Heart right ventricle (tissue), 16 donors: ENCODE measurements at regions not wholly inside any gene's neighbourhood (a gene's known extent, or its start where the extent isn't known, plus 50 kb on each side); places are given as distances from the start of the nearest gene placed in this dataset.

ENCODE experiments used
- ATAC-seq, 8 donors: fragments of 200-7000 bp; cut with Tn5 transposase; one replicate each; pipeline ENCODE4 v1.9.1; 2020; ENCODE audit warnings: mild to moderate bottlenecking in 8 of 8, moderate library complexity in 8 of 8, moderate number of reproducible peaks in 1 of 8
- DNase-seq, 2 donors: peaks; one replicate each; pipeline ENCODE4 v3.0.0-alpha.2; 2020
- H3K27ac ChIP-seq, 10 donors: fragments of 200-600 bp; sonication (generic) in 2 of 10; one replicate each; pipeline versions ENCODE4 v1.5.0 to v1.8.0; 2020 to 2022; ENCODE audit warnings: mild to moderate bottlenecking in 3 of 10
- H3K27me3 ChIP-seq, 7 donors: fragments of 200-600 bp; one replicate each; pipeline ENCODE4 v1.8.0; 2021 to 2022; ENCODE audit warnings: mild to moderate bottlenecking in 2 of 7
- H3K36me3 ChIP-seq, 9 donors: fragments of 200-600 bp; sonication (generic) in 1 of 9; one replicate each; pipeline versions ENCODE4 v1.5.0 to v1.8.0; 2020 to 2022; ENCODE audit warnings: mild to moderate bottlenecking in 2 of 9
- H3K4me1 ChIP-seq, 9 donors: fragments of 200-600 bp; sonication (generic) in 1 of 9; one replicate each; pipeline versions ENCODE4 v1.5.0 to v1.8.0; 2020 to 2022; ENCODE audit warnings: mild to moderate bottlenecking in 4 of 9
- H3K4me3 ChIP-seq, 10 donors: fragments of 200-600 bp; sonication (generic) in 2 of 10; one replicate each; pipeline versions ENCODE4 v1.5.0 to v1.8.0; 2020 to 2022; ENCODE audit warnings: mild to moderate bottlenecking in 7 of 10, moderate library complexity in 2 of 10
- H3K9me3 ChIP-seq, 11 donors: fragments of 200-600 bp in 10 of 11; sonication (generic) in 2 of 11; one replicate each; pipeline versions ENCODE4 v1.5.0 to v1.8.0; 2013 to 2022; ENCODE audit warnings: mild to moderate bottlenecking in 2 of 11, control low read depth in 1 of 11, moderate library complexity in 1 of 11
- CTCF ChIP-seq, 9 donors: fragments of 200-600 bp; sonication (generic) in 2 of 9; IDR thresholded peaks; one replicate each; pipeline versions ENCODE4 v1.5.0 to v1.8.0; 2021 to 2022; ENCODE audit warnings: antibody characterized with exemption in 9 of 9, mild to moderate bottlenecking in 5 of 9, moderate library complexity in 1 of 9
- WGBS, 2 donors: extraction: QIAGEN DNeasy Blood & Tissue Kit; methylation state at CpG; one replicate each; pipeline ENCODE4 v1.1.7; 2013; ENCODE audit warnings: inconsistent platforms in 1 of 2; 5-methylcytosine and 5-hydroxymethylcytosine counted together
- intact Hi-C, 10 donors: fragments of 100-400 bp; cut with DNase I; formaldehyde crosslinking; loops; one replicate each; pipeline versions ENCODE4 v1.11.1 to v1.14.2; 2022
- donor health status: Arrhythmogenic right ventricular cardiomyopathy.
- donor health status: ischemic (EF 13 %, LVEDD 7.1; RV severe dilation, severe dysfunction).
- donor health status: healthy with polysubstance abuse.
- donor health status: DM: no; HTN: yes; CAD: no.
- donor health status: DM: no; HTN: no; CAD: no.
- donor health status: ischemic (EF 25% LVEDD 6.9; RV normal size, moderate dysfunction).
- donor health status: ischemic (EF 25% LVEDD 5.7; RV mildly dilated, moderate dysfunction).
- donor health status: healthy.
- donor health status: DM: yes; HTN: yes; CAD: no.
- donor health status: Ischemic cardiomyopathy.
- donor health status: ischemic (EF 35%, LVEDD 5.7; RV mildly dilated, moderate dysfunction).
- donor health status: nonischemic (EF 11% LVEDD 7.7; RV severe dilation, severe dysfunction).
- donor health status: DM: yes; HTN: yes; CAD: no.
- donor health status: PGD.
- donor health status: ischemic (EF 29% LVEDD 5.4; RV normal size, mild dysfunction).
- donor health status: nonischemic (EF 23%, LVEDD 6.1; RV moderate dilation, normal function).

GRCh38 chr15:77808581-77809177, 176.0 kb upstream of the LINGO1 start:
- WGBS, 2 donors, result 92 to 95% methylated on average over 8 of the region's 8 CpGs
- intact Hi-C loops, result no loop called here
- TF ChIP-seq CTCF (IDR thresholded peaks at IDR 0.05), result no peak
- Histone ChIP-seq H3K4me1 (no peaks in the 10 kb centered on the region), H3K9me3 (no peaks in the 10 kb centered on the region), H3K27ac (no peak overlapping the region), H3K27me3 (peaks cover 0 to 24% (median 7%) of the 10 kb centered on the region in 7 donors), H3K4me3 (no peak overlapping the region), H3K36me3 (no peaks in the 10 kb centered on the region)
- no peak for DNase-seq
- no peak for ATAC-seq

GRCh38 chr15:77808075-77808474, 175.4 kb upstream of the LINGO1 start:
- Histone ChIP-seq H3K27ac (no peak overlapping the region), H3K4me3 (no peak overlapping the region), H3K36me3 (no peaks in the 10 kb centered on the region), H3K27me3 (peaks cover 0 to 24% (median 7%) of the 10 kb centered on the region in 7 donors), H3K9me3 (no peaks in the 10 kb centered on the region), H3K4me1 (no peaks in the 10 kb centered on the region)
- no peak for TF ChIP-seq CTCF (IDR thresholded peaks at IDR 0.05)
- 85 to 89% methylated on average over 7 of the region's 7 CpGs for WGBS, 2 donors
- DNase-seq (no peak), ATAC-seq (no peak)
- intact Hi-C loops, result no loop called here

- Histone ChIP-seq H3K36me3 (no peaks in the 10 kb centered on the region), H3K9me3 (no peaks in the 10 kb centered on the region), H3K27ac (no peak overlapping the region), H3K4me1 (no peaks in the 10 kb centered on the region), H3K4me3 (no peak overlapping the region), H3K27me3 (peaks cover 0 to 23% (median 7%) of the 10 kb centered on the region in 7 donors)
- ATAC-seq (no peak), DNase-seq (no peak)
- no peak for TF ChIP-seq CTCF (IDR thresholded peaks at IDR 0.05)
- intact Hi-C loops, result no loop called here
- 89% methylated on average over 9 of the region's 9 CpGs for whole genome bisulfite sequencing, 2 donors
Observed at GRCh38 chr15:77807611-77808010, 174.9 kb upstream of the LINGO1 start.

GRCh38 chr15:77807115-77807514, 174.4 kb upstream of the LINGO1 start:
- Histone ChIP-seq H3K4me1 (no peaks in the 10 kb centered on the region), H3K4me3 (no peak overlapping the region), H3K27ac (no peak overlapping the region), H3K36me3 (no peaks in the 10 kb centered on the region), H3K9me3 (no peaks in the 10 kb centered on the region), H3K27me3 (peaks cover 0 to 18% (median 2%) of the 10 kb centered on the region in 7 donors)
- ATAC-seq (no peak), DNase-seq (no peak)
- 50 to 53% methylated on average over 6 of the region's 6 CpGs for WGBS, 2 donors
- intact Hi-C loops, result no loop called here
- TF ChIP-seq CTCF (IDR thresholded peaks at IDR 0.05), result no peak
